GM19463 (cell line): ENCODE measurements at regions not wholly inside any gene's neighbourhood (a gene's known extent, or its start where the extent isn't known, plus 50 kb on each side); places are given as distances from the start of the nearest gene placed in this dataset.
"Not testable (repeated sequence)": the region's sequence is repeated elsewhere in the genome, so short reads cannot be mapped to it uniquely, and the experiment has no call there.

Experiments used
- ATAC-seq: cut with Tn5 transposase; IDR thresholded peaks from one replicate; pipeline ENCODE4 v1.9.1; 2021; ENCODE audit warnings: mild to moderate bottlenecking, moderate library complexity; ENCODE audit not compliant: unreplicated experiment

GRCh38 chr6:5898563-5898962 lies 108.2 kb downstream of the NRN1 start:
- no peak for ATAC-seq

GRCh38 chr6:5898102-5898501 lies 108.6 kb downstream of the NRN1 start:
- ATAC-seq, result no peak

- ATAC-seq, result no peak
Measured at GRCh38 chr6:5896476-5897200, 110.1 kb downstream of the NRN1 start.

- no peak for ATAC-seq
Measured at GRCh38 chr6:5894357-5894756, 112.4 kb downstream of the NRN1 start.

GRCh38 chr6:5893295-5893694 lies 113.4 kb downstream of the NRN1 start:
- ATAC-seq, result no peak

GRCh38 chr6:5892669-5893068 lies 114.1 kb downstream of the NRN1 start:
- ATAC-seq, result no peak

- ATAC-seq, result no peak
Measured at GRCh38 chr6:5878792-5879191, 127.9 kb downstream of the NRN1 start.

- ATAC-seq, result no peak
Measured at GRCh38 chr6:5876076-5876475, 130.6 kb downstream of the NRN1 start.

- ATAC-seq, result not testable (repeated sequence)
Measured at GRCh38 chr6:5873976-5874375, 132.7 kb downstream of the NRN1 start.

GRCh38 chr6:5871296-5871695 lies 135.4 kb downstream of the NRN1 start:
- no peak for ATAC-seq

- no peak for ATAC-seq
Measured at GRCh38 chr6:5869676-5870075, 137.0 kb downstream of the NRN1 start.

GRCh38 chr6:5869261-5869660 lies 137.5 kb downstream of the NRN1 start:
- no peak for ATAC-seq

GRCh38 chr6:5866547-5867051 lies 140.1 kb downstream of the NRN1 start:
- no peak for ATAC-seq

- ATAC-seq, result no peak
Measured at GRCh38 chr6:5865506-5866031, 141.2 kb downstream of the NRN1 start.

GRCh38 chr6:5860849-5861248 lies 145.9 kb downstream of the NRN1 start:
- no peak for ATAC-seq

GRCh38 chr6:5855787-5856470 lies 150.8 kb downstream of the NRN1 start:
- ATAC-seq, result no peak

GRCh38 chr6:5854899-5855298 lies 151.8 kb downstream of the NRN1 start:
- no peak for ATAC-seq

GRCh38 chr6:5851261-5851757 lies 155.4 kb downstream of the NRN1 start:
- ATAC-seq, result no peak

- ATAC-seq, result no peak
Measured at GRCh38 chr6:5850848-5851255, 155.9 kb downstream of the NRN1 start.

GRCh38 chr6:5846889-5847288 lies 159.8 kb downstream of the NRN1 start:
- ATAC-seq, result no peak

GRCh38 chr6:5846335-5846734 lies 160.4 kb downstream of the NRN1 start:
- ATAC-seq, result no peak

- ATAC-seq, result no peak
Measured at GRCh38 chr6:5843078-5843477, 163.6 kb downstream of the NRN1 start.
